ENCODE measurements at regions not wholly inside any gene's neighbourhood (a gene's known extent, or its start where the extent isn't known, plus 50 kb on each side); places are given as distances from the start of the nearest gene placed in this dataset.
"Not testable (repeated sequence)": the region's sequence is repeated elsewhere in the genome, so short reads cannot be mapped to it uniquely, and the experiment has no call there.

DNA sequence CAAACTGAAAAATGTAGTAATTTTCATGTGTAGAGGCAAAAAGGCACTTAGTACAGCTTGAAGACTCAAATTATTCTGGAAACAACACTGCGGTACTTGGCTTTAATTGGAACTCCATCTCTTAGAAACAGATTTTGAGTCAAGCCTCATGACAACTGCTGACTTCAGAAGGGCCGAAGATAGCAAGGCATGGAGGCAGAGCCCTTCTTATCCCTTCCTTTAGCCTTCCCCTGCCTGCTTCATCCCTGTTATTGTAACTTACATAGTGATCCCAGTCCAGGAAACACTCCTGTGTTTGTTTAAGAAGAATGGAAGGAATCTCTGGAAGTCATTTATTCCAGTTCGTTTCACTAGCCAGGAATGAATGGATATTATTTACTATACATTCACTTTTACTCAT lies 110.9 kb upstream of the FAM98A start:
- DNase-seq = no peak

DNA sequence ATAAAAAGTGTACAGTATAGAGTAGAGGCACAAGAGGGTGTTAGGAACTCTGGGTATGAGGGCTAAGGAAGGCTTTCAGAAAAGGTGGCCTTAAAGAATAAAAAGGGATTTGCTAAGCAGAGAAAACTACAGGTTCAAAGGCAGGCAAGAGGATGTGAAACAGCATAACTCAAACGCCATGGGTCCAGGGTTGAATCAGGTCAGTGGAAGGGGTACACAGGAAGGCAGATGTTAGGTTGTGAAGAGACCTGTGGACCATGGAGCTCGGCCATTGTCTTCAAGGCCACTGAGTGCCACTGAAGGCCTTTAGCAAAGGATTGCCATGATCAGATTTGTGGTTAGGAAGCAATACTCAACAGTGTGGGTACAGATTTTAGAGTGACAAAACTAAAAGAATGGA lies 108.2 kb upstream of the FAM98A start:
- no peak for DNase-seq

DNA sequence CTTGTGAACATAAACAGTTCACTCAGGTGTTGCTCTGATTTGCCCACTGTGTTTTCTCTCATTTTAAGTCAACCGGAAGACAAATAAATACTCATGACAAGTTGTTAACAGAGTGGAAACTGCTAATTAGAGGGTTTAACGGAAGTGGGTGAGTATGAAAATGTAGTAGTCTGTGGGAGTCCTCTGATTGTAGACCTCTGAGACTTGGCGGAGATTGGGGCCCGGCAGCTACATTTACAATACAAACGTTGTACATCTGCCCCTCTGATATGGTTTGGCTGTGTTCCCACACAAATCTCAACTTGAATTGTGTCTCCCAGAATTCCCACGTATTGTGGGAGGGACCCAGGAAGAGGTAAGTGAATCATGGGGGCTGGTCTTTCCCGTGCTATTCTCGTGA lies 107.3 kb upstream of the FAM98A start:
- DNase-seq = no peak

DNA sequence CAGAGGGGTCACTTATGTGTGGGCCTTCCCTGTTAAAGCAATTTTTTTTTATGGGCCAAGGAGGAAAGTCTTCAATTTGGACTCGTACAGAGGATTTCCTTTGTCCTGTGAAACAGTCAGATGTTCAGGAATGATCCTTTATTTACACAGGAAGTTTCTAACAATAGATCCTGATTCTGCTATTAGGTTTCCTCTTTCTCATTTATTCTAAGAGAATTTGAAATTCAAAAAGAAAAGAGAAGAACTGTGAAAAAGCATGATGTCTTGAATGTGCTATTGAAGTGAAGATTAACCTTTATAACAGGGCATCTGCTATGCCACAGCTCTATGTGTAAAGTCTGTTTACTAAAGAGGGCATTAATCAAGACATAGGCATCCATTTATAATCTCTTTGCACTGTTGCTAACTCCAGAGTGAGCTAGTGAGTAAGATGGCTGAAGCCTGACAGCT lies 105.3 kb upstream of the FAM98A start:
- no peak for DNase-seq

DNA sequence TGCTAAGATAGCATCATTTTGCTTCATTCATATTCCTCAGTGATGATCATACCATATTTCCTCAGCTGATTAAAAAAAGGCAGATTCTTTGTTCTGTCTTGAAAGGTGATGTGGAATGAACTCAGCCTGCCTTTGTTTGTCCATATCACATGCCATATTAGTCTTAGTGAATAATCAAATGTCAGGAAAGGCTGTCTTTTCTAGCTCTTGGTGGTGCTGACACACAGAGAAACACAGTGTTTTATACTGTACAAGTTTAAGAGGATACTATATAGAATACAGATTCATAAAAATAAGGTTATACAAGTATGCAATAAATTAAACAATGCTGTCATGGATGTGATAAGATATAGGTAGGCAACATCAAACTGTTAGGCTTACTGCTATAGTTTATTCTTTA lies 97.1 kb upstream of the FAM98A start:
- DNase-seq = no peak

DNA sequence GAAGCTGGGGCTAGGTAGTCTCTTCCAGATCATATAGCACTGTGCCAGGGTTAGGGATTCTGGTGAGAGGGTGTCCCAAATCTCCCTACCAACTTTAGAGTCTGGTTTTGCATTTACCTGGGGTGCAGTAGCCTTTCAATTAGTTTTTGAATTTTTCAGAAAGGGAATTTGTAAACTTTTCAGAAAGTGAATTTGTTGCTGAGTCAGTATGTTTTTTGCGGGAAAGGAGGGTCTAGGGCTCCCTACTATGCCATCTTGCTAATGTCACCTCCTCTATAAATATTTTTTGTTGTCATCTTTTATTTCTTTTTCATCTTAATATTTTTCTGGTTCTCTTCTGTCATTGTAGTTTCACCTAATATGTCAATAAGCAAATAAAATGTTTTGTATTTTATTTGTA lies 95.8 kb upstream of the FAM98A start:
- DNase-seq = no peak

DNA sequence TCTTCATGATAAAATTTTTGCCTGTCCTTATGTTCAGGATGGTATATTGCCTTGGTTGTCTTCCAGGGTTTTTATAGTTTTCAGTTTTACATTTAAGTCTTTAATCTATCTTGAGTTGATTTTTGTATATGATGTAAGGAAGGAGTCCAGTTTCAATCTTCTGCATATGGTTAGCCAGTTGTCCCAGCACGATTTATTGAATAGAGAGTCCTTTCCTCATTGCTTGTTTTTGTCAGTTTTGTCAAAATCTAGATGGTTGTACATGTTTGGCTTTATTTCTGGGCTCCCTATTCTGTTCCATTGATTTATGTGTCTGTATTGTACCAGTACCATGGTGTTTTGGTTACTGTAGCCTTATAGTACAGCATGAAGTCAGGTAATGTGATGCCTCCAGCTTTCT lies 91.6 kb upstream of the FAM98A start:
- not testable (repeated sequence) for DNase-seq

DNA sequence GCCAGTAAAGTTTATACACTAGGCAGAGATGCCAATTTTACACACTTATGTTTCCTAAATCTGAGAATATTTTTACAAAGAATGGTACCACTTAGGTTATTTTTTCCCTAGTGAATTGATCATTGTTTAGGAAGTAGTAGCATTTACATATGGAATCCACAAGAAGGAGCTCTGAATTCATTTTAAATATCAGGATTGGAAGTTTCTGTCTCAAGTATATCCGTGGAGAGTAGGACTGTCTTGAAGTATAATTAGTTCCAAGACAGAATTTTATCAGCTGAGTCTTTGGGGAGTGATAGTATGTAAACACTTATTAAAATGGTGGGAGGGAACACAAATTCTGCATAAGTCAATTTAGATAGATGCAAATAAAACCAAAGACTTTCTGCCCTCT lies 82.3 kb upstream of the FAM98A start:
- DNase-seq = no peak

DNA sequence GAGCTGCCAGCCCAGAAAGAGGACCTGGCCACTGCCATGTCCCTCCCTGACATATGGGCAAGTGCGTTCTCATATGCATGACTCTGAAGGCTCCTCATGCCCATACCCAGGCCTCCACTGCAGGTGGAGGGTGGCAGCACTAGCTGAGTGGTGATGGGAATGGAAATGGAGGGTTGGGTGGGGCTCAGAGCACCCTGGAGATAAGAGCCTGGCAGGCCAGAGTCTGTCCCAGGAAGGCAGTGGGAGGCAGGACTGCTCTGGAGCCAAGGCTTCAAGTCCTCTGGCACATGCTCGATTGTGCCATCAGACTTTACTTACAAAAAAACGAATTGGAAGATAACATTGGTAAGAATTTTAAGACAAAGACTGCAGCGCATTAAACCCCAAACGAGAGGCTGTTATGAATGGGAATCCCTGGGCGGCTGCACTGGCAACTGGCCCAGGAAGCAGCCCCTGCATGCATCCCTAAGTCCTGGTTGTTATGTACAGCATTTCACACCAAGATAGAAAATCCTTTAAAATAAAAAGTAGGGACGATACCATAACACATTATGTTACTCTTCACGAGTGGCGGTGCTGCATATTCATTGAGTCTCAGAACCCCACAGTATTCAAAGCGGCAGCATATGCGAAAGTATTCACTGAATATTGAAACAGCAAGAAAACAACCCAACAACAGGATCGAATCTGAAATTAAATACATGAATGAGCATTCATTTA lies 81.7 kb upstream of the FAM98A start:
- no peak for DNase-seq

DNA sequence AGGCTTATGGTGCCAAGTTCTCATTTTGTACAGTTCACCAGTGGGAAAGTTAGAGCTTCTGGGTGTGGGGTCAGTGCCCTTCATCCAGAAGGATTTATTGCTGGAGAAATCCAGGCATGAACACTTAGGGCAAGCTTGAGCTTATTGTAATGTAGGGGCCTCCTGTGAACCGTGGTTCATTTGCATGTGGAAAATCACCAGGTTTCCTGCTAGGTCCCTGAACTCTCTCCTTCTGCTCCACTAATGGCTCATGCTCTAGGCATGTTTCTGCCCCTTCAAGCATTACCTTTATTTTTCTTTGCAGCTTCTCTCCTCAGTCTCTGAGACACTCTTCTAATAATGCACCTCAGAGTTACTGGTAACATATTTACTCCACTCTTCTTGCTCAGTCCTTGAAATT lies 79.3 kb upstream of the FAM98A start:
- no peak for DNase-seq

DNA sequence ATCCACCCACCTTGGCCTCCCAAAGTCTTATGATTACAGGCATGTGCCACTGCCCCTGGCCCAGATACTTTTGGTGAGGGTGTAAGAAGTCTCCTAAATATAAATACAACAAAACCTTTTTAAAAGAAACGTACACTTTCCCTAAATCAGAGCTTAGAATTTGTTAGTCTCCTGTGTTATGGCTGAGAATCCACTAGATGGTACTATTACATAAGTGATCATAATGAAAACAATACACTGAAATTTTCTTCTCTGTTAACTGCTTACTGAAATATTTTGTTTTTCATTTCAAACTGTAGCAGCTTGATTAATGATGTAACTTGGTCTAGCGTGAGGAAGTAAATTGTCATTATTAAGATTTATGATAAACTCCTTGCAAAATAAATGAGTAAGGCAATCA lies 74.8 kb upstream of the FAM98A start:
- no peak for DNase-seq

DNA sequence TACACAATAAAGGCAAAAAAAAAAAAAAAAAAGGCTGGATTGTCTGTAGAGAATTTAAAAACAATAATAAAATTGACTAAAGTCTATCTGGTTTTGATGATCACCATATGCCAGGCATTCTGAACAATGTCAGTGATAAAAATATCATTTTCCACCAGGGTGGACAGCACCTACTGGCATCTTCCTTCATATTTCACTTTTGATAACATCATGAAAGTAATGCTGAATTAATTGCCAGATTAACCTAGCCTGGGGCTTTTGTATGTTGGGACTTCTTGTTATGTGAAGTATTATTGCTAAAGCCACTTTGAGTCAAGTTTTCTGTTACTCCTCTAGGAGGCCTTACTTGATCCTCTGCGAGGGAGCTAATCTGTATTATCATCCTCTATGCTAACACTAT lies 73.8 kb upstream of the FAM98A start:
- DNase-seq = no peak

DNA sequence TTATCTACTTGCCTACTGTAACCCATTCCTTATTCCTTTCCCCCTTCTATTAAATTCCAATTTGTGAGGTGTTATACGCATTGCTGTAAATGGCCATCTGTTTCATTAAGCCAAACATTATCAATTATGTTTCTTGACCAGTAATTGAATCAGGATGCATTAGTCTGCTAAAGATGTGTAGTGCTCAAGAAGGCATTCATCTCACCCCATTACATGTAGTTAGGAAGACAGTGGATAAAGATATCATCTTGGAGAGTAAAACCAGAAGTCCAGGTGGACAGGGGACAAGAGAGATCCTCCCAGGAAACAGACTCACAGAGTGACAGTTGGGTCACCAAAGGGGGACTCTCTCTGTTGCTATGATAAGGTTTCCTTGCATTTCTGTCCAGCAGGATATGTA lies 73.3 kb upstream of the FAM98A start:
- no peak for DNase-seq

DNA sequence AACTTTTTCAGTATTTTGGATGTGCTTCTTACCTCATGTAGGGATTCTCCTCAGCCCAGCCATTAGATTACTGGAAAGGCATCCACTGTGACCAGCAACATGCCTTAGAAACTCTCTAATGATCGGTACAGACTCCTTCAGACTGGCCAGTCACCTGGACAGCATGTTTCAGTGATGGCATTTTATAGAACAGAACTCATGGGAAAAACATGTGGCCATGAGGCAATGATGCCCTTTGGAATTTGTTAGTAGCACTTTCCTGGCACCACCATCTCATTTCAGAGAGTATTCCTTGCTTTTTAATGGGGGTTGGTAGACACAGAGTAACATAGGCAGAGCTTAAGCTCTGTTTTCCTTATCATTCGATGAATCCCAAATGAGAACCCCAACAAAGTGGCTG lies 72.1 kb upstream of the FAM98A start:
- DNase-seq = no peak

DNA sequence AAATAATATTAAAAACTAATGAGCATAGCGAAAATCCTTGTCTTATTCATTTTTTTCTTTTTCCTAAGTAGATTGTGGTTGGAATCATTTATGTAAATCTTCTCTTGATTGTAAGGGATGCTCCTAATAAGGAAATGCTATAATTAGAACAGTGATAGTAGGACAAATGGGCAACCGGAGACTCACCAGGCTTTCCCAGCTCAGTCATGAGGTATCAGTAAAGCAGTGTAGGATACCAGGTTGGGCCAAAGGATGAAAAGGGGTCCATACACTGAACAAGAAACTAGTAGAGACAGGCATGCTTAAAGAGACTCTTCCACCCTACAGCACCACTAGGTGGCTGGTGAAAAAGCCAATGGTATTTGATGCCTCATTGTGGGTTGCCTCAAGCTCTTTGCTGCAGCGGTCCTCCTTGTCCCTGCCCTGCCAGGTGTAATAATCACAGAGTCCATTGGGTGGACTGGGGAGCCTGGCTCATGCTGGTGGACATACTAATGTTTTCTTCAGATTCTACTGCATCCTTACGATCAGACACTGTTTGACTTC lies 71.4 kb upstream of the FAM98A start:
- no peak for DNase-seq

DNA sequence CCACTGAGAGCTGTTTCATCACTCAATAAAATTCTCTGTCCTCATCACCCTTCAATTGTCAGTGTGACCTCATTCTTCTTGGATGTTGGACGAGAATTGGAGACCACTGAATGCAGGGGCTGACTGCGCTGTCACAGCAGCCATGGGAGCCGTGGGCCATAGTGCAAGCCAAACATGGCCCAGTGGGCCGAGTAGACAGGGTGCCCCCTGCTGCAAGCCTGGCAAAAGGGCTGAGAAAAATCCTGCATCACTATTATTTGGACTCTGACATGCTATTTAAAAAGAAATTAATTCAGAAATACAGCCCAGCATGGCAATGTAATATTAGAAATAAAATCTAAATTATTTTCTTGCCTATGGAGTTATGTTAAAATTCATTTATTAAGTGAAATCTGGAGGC lies 67.8 kb upstream of the FAM98A start:
- no peak for DNase-seq

DNA sequence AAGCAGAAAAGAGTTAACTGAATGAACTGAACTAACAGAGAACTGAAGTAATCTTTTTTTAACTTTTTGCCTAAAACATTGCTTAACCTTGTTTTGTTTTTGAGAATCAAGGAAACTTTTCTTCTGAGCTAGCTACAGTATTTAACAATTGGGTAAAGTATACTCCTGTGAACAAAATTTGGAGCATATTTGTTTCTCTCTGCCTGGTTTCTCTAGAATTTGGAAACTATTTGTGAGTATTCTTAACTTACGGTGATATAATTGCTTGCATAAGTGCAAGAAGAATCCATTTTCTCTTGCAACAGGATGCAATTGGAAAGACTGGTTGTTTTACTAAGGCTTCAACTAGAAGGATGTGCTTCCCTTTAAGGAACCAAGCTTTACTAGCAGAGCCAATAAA lies 65.9 kb upstream of the FAM98A start:
- DNase-seq = no peak

DNA sequence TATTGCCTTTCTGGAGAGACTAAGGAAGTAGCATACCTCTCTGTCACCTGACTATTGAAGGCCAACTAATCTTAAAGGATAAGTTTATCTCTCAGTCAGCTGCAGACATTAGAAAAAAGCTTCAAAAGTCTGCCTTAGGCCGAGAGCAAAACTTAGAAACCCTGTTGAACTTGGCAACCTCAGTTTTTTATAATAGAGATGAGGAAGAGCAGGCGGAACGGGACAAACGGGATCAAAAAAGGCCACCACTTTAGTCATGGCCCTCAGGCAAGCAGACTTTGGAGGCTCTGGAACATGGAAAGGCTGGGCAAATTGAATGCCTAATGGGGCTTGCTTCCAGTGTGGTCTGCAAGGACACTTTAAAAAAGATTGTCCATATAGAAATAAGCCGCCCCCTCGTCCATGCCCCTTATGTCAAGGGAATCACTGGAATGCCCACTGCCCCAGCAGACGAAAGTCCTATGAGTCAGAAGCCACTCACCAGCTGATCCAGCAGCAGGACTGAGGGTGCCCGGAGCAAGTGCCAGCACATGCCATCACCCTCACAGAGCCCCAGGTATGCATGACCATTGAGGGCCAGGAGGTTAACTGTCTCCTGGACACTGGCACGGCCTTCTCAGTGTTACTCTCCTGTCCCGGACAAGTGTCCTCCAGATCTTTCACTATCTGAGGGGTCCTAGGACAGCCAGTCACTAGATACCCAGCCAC lies 61.5 kb upstream of the FAM98A start:
- no peak for DNase-seq

DNA sequence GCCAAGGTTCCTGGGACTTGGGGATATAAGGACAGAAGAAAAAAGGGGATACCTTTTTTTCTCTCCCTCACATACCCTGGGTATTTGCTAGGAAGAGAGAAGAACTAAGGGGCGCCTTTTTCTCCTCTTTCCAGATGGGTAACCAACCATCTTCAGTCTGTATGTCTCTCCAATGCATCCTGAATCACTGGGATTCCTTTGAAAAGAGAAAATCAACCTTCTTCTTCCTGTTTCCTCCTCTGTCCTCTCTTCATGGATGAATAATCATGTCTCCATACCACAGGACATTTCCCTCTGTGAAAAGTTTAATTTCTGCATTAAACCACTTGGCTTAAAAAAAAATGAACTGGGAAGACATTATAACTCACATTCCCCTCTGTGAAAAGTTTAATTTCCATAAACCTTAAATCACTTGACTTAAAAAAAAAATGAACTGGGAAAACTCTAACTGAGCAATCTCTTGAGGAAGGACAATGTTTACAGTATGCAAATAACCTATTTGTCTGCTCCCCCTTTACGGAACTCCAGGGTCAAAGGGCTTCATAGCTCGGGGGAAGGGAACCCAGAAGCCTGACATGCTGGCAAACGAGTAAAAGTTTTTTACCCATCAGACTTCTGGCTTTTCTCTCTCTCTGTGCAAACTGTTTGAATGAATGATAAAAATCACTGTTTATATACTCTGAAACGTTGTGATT lies 56.7 kb upstream of the FAM98A start:
- DNase-seq = no peak

DNA sequence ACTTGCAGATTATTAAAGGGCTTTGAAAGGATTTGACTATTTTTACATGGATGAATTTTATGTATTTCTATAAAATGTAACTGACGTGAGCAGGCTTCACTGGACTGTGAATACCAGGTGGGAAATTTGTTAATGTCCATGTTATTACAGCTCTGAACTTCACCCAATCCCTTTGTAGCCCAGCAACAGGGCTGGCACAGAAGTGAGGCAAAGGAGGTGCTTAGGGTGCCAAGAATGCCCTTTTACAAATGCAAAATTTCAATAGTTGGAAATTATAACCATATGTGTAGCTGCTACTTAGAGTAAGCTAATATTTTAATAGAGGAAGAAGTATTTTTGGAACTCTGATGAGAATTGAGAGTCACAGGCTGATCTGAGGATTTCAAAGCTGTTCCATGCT lies 53.7 kb upstream of the FAM98A start:
- no peak for DNase-seq

DNA sequence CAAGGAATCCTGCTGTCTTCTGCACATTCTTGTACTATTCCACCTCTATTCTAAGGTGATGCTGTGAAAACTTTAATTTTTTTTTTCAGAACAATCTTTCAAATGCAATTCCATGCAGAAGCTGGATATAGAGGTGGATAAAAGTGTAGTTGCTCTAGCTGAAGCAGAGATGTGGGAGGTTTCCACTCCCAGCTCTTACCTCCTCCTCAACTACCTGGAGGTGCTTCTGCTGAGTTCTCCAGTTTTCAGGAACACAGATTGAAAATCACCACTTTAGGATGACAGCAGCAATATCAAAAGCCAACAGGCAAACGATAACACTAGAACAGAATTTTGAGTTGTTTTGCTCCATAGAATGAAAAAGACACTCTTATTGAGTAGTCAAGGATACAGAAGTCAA lies 51.1 kb upstream of the FAM98A start:
- DNase-seq = no peak
